NCI-H146 (cell line): ENCODE measurements at regions not wholly inside any gene's neighbourhood (a gene's known extent, or its start where the extent isn't known, plus 50 kb on each side); places are given as distances from the start of the nearest gene placed in this dataset.

Experiments used
- DNase-seq: peaks from one replicate; lab custom pipeline; 2025; lab: John Stamatoyannopoulos, UW

DNA sequence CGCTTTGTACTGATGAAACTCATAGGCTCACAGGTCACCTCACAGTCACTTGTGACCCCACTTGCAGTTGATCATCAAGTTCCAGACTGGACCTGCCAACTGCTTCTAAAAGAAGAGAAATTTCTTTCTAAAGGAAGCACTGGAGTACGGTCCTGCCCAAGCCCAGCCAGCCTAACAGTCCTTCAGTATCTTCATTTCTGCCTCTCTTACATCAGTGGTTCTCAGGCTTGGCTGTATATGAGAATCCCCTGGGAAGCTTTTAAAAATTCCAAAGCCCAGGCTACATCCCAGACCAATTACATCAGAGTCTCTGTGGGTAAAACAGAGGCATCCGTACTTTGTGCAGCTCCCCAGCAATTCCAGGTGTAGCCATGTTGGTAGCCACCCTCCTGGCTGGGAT is 282.1 kb downstream of the NFIB start:
- DNase-seq = no peak

- DNase-seq = no peak
Observed at GRCh38 chr9:14031060-14031414, 282.9 kb downstream of the NFIB start.

DNA sequence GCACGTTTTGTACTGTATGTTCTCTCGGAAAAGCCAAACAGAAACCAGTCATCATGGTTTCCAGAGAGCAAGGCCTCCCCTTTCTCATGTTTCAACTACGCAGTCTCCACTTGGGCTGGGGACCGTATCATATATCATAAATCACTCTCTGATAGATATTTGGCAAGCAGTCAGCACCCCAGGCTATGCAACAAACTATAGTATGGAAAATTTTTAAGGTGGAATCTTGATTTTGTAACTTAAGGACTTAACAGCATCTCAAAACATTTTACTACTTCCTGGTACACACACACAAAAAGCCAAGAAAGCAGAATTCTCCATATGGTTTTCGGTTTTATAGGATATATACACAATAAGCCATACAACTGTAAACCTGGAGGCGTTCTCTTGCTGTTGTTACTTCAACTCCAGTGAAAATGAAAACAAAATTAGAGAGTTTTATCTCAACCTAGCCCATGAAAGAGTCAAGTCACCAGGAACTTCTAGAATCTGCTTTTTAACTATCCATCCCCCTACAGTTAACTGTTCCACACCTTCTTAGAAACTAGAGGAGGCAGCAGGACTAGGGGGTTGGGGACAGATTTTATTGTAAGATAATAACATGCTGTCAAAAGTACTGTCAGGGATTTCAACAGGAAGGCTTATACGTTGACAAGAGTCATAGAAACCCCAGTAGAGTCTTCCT is 283.4 kb downstream of the NFIB start:
- peak; percentile 58 for DNase-seq

- DNase-seq = no peak
Observed at GRCh38 chr9:14029806-14030374, 284.1 kb downstream of the NFIB start.

- peak; percentile 60 for DNase-seq
Observed at GRCh38 chr9:14027116-14027800, 286.7 kb downstream of the NFIB start.

DNA sequence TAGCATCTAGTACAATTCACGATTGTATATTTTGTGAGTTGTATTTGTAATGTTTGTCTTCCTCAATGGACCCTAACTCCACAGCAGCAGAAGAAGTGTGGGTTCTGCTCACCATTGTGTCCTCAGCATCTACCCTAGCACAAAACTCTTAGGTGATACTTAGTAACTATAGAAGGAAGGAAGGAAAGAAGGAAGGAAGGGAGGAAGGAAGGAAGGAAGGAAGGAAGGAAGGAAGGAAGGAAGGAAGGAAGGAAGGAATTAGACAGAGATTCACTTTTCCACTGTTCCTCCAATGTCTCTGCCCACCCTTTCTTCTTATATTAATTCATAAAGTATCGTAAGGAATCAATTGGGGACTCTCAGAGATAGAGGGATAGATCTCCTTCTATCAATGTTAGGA is 288.2 kb downstream of the NFIB start:
- no peak for DNase-seq

DNA sequence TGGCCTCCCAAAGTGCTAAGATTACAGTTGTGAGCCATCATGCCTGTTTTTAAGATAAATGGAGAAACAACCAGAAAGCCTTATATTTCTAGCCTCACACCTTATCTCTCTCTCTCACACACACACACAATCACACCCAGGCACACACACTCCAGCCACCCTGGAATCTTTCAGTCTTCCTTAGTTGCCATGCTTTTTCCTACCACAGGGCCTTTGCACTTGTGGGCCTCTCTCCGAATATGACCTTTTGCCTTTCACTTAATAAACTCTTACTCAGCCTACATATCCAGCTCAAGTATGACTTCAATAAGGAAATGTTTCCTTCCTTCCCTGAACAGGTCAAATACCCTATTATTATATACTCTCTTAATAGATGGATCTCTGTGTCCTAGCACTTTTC is 290.7 kb downstream of the NFIB start:
- DNase-seq = no peak

- no peak for DNase-seq
Observed at GRCh38 chr9:14021871-14022525, 291.9 kb downstream of the NFIB start.

DNA sequence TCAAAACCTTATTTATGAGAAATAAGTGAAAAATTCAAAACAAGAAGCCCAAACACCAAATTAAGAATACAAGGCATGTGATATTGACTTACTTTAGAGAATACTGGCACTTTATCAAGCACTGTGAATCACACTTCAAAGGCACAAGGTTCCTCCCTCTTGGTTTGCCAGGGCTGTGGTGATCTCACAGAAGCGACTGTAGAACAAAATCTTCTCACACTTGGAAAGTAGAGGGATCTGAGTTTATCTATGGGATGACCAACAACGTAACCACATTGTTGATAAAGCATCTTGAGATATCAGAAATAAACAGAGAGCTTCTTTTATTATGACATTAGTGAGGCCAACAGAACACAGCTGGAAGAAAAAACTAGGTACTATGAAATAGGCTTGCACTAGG is 295.9 kb downstream of the NFIB start:
- no peak for DNase-seq

DNA sequence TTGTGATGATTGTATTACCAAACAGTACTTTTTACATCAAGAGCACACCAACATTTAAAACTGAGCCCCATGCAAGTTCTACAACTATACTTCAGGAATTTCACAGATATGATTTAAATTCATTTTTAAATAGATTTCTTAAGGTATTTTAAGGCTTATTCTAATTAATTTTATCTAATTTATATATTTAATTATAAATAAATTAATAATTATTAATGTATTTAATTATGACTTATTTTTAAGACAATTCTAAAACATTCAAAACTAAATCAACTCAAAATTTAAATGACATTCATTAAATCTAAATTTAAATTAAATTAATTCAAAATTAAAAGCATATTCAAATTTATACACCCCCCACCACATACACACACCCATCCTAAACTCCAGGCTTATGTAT is 299.2 kb downstream of the NFIB start:
- no peak for DNase-seq

DNA sequence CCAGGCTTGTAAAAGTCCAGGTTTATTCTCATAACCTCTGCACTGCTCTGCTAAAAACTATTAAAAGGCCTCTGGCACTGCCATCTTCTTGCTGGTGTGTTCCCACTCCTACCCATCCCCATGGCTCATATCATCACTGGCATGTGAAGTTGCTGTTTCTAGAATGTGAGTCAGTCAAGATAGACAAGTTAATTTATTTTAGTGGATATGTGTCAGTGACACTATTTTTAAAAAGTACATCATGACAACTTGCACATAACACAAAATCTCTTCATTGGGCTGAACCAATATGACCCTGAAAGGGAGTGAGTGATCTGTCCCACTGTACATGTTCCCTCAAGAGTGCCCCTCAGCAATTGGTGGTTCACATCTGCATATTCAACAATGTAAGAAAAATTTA is 299.7 kb downstream of the NFIB start:
- no peak for DNase-seq

GRCh38 chr9:14011799-14012560 is 302.0 kb downstream of the NFIB start:
- DNase-seq = no peak

GRCh38 chr9:14007190-14007769 is 306.7 kb downstream of the NFIB start:
- no peak for DNase-seq

GRCh38 chr9:14006386-14007187 is 307.4 kb downstream of the NFIB start:
- no peak for DNase-seq

GRCh38 chr9:14004110-14004509 is 309.8 kb downstream of the NFIB start:
- no peak for DNase-seq

- no peak for DNase-seq
Observed at GRCh38 chr9:13994240-13994639, 319.7 kb downstream of the NFIB start.

GRCh38 chr9:13993632-13994185 is 320.2 kb downstream of the NFIB start:
- DNase-seq = peak; percentile 28

DNA sequence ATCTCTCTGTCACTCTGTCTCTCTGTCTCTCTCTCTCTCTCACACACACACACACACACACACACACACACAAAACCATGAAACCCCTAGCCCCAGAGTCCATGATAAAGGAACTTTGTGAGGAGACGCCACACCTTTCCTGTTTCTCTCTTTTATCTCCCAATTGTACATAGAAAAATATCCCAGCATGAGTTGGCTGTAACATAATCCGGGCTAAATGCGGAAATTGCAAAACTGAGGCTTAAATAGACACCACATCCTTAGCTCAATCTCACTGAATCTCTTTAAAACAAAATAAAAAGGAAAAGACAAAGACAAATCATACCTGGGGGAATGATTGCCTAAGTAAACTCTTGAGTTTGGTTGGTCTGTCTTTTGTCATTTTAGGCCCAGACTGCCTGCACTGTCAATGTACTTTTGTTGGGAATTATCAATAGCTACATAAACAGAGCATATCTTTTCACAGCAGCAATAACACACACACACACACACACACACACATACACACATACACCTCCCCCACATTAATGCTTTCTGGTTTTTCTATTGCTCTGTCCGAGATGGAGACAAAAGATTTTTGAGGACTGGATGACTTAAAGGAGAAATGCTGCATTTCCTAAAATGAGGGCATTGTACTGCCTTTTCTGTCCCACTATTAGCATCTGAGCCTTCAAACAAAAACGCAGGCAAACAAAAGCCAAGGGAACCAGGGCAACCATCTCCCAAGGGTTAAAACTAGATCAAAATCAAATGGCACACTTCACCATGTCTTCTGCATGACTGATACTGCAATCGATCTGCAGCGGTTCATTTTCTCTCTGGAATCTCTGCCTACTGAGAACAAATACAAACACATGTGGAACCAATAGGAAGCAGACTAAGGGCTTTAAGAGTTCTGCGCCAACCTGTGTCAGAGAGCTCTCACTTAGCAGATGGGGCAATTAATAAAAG is 321.5 kb downstream of the NFIB start:
- peak; percentile 77 for DNase-seq

DNA sequence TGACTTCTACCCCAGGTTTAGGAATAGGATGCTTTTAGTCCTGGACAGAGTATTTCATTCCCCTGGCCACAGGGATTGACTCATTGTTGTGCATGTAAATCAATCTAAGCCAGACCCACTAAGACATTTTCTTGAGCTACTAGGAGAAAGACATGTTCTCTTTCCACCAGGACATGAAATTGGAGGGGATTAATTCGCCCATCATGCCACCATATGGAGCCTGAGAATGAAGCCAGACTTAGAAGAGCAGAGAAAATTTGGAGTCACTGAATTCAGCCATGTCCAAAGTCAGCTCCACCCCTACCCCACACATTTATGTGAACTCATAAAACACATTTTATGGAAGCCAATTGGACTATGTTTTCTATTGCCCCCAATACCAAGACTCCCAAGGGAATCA is 322.5 kb downstream of the NFIB start:
- DNase-seq = no peak

DNA sequence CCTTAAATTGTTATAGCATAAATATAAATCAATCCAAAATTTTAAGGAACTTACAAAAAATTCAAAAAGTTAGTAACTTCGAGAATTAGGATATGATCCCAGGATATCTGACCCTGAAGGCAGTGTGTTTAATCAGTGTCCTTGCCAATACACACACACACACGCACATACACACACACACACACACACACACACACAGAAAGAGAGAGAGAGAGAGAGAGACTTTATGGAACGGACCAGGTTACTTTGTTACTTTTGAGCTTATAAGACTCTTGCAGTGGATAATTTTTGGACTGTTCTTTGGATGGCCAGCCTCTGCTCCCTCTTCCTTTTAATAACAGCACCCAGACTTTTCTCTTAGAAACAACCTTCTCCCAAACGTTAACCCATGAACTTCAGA is 322.9 kb downstream of the NFIB start:
- no peak for DNase-seq
